GM19023 (cell line): ENCODE measurements at regions not wholly inside any gene's neighbourhood (a gene's known extent, or its start where the extent isn't known, plus 50 kb on each side); places are given as distances from the start of the nearest gene placed in this dataset.
"Not testable (repeated sequence)": the region's sequence is repeated elsewhere in the genome, so short reads cannot be mapped to it uniquely, and the experiment has no call there.

Experiments used
- ATAC-seq: cut with Tn5 transposase; IDR thresholded peaks from one replicate; pipeline ENCODE4 v1.9.1; 2021; ENCODE audit warnings: mild to moderate bottlenecking, moderate library complexity; ENCODE audit not compliant: unreplicated experiment

- no peak for ATAC-seq
Observed at GRCh38 chr2:185984670-185985069, 246.1 kb downstream of the FSIP2 start.

GRCh38 chr2:185988907-185989306, 250.3 kb downstream of the FSIP2 start:
- ATAC-seq = not testable (repeated sequence)

- ATAC-seq = no peak
Observed at GRCh38 chr2:185990861-185991525, 252.4 kb downstream of the FSIP2 start.

GRCh38 chr2:185998562-185999070, 260.0 kb downstream of the FSIP2 start:
- ATAC-seq = no peak

- no peak for ATAC-seq
Observed at GRCh38 chr2:186009341-186009740, 270.7 kb downstream of the FSIP2 start.

GRCh38 chr2:186017278-186017677, 278.7 kb downstream of the FSIP2 start:
- no peak for ATAC-seq

- ATAC-seq = no peak
Observed at GRCh38 chr2:186024921-186025320, 286.3 kb downstream of the FSIP2 start.

- ATAC-seq = no peak
Observed at GRCh38 chr2:186027922-186028321, 289.3 kb downstream of the FSIP2 start.

- no peak for ATAC-seq
Observed at GRCh38 chr2:186031229-186031628, 292.6 kb downstream of the FSIP2 start.

- no peak for ATAC-seq
Observed at GRCh38 chr2:186032102-186032738, 293.6 kb downstream of the FSIP2 start.

GRCh38 chr2:186032930-186033329, 294.3 kb downstream of the FSIP2 start:
- ATAC-seq = no peak

GRCh38 chr2:186033541-186033940, 294.9 kb downstream of the FSIP2 start:
- ATAC-seq = no peak

- ATAC-seq = no peak
Observed at GRCh38 chr2:186036862-186037449, 298.4 kb downstream of the FSIP2 start.

GRCh38 chr2:186042207-186043028, 303.8 kb downstream of the FSIP2 start:
- ATAC-seq = no peak

GRCh38 chr2:186044761-186045160, 306.2 kb downstream of the FSIP2 start:
- ATAC-seq = no peak

GRCh38 chr2:186052930-186053329, 314.3 kb downstream of the FSIP2 start:
- ATAC-seq = no peak

GRCh38 chr2:186058614-186059013, 320.0 kb downstream of the FSIP2 start:
- no peak for ATAC-seq

- no peak for ATAC-seq
Observed at GRCh38 chr2:186059096-186059495, 320.5 kb downstream of the FSIP2 start.

- no peak for ATAC-seq
Observed at GRCh38 chr2:186060744-186061440, 322.3 kb downstream of the FSIP2 start.

- ATAC-seq = no peak
Observed at GRCh38 chr2:186064507-186064906, 325.9 kb downstream of the FSIP2 start.

GRCh38 chr2:186065491-186065890, 326.9 kb downstream of the FSIP2 start:
- no peak for ATAC-seq
